ENCODE measurements at regions not wholly inside any gene's neighbourhood (a gene's known extent, or its start where the extent isn't known, plus 50 kb on each side); places are given as distances from the start of the nearest gene placed in this dataset.

DNA sequence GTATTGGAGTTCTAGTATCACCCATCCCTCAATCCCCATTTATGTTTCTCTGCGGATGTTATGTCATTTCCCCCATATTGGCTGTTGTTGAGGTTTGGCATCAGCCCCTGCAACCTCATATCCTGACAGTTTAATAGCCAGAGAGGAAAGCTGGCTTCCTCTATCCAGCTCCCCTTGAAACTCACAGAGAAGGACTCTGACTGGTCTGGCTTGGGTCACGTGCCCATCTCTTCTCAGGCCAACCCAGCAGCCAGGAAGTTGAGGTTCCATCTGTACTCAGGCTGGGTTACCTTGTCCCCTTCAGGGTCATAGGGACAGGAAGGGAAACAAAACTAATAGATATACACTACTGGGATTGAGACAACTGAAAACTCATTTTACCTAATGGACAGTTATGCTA lies 148.0 kb upstream of the SLC14A2 start:
- no peak overlapping the region for H3K27ac ChIP-seq
- no peak overlapping the region for H3K4me3 ChIP-seq
- TF ChIP-seq POLR2A (IDR thresholded peaks at IDR 0.05) (no peak), POLR2AphosphoS5 (IDR thresholded peaks at IDR 0.05) (no peak)
- TF ChIP-seq, protein P1, sequence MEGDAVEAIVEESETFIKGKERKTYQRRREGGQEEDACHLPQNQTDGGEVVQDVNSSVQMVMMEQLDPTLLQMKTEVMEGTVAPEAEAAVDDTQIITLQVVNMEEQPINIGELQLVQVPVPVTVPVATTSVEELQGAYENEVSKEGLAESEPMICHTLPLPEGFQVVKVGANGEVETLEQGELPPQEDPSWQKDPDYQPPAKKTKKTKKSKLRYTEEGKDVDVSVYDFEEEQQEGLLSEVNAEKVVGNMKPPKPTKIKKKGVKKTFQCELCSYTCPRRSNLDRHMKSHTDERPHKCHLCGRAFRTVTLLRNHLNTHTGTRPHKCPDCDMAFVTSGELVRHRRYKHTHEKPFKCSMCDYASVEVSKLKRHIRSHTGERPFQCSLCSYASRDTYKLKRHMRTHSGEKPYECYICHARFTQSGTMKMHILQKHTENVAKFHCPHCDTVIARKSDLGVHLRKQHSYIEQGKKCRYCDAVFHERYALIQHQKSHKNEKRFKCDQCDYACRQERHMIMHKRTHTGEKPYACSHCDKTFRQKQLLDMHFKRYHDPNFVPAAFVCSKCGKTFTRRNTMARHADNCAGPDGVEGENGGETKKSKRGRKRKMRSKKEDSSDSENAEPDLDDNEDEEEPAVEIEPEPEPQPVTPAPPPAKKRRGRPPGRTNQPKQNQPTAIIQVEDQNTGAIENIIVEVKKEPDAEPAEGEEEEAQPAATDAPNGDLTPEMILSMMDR (IDR thresholded peaks at IDR 0.05): no peak
- no peaks in the 10 kb centered on the region for H3K27me3 ChIP-seq (replicated peaks; ENCODE audit: insufficient read depth)
- intact Hi-C loops (cut with DNase I): no loop called here
- no peaks in the 10 kb centered on the region for H3K4me1 ChIP-seq (replicated peaks)
- no peaks in the 10 kb centered on the region for H3K36me3 ChIP-seq
- H3K9me3 ChIP-seq: no peaks in the 10 kb centered on the region
- DNase-seq (ENCODE audit: low spot score): no peak
- 49% methylated on average over 2 of the region's 2 CpGs for WGBS

DNA sequence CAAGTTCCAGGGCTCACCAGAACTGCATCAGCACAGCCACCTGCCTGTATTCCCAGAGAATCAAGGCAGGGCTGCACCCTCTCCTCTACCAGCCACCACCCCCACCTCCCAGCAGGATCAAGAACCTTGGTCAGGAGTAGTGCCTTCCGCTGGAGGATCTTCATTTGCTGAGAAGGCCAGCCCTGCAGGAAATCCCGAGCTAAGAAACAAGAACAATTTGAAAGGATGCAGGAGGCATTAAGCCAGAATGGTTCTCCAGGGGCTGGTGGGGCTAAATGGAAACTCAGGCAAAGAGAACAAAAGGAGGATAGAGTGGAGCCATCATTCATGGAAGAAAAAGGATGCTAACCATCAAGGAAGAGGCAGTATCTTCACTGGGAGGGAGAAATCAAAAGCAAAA lies 147.3 kb upstream of the SLC14A2 start:
- Histone ChIP-seq H3K27me3 (replicated peaks; ENCODE audit: insufficient read depth) (no peaks in the 10 kb centered on the region), H3K36me3 (no peaks in the 10 kb centered on the region), H3K4me3 (no peak overlapping the region), H3K27ac (no peak overlapping the region), H3K9me3 (no peaks in the 10 kb centered on the region), H3K4me1 (replicated peaks) (no peaks in the 10 kb centered on the region)
- TF ChIP-seq POLR2AphosphoS5 (IDR thresholded peaks at IDR 0.05): no peak
- TF ChIP-seq POLR2A (IDR thresholded peaks at IDR 0.05): no peak
- TF ChIP-seq, protein P1 (IDR thresholded peaks at IDR 0.05): no peak
- WGBS: 77% methylated on average over 2 of the region's 2 CpGs
- intact Hi-C loops (cut with DNase I): no loop called here
- no peak for DNase-seq (ENCODE audit: low spot score)

DNA sequence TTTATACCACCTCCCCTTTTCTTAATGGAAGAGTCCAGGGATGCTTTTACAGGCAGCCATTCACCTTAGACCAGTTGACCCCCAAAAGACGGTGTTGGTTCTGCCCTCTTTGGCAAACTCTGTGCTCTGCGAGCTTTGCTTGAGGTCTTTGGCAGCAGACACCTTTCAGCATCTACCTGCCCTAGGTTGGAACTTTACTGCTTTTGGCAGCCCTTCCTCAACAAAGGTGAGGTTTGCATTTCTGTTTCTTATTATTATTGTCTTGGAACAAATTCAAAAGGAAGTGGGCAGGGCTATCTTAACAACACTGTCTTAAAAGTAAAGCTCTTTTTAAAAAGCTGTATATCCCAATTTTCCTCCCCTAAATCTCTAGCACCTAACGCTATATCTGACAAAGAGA lies 136.4 kb upstream of the SLC14A2 start:
- intact Hi-C loops (cut with DNase I): no loop called here
- no peak for TF ChIP-seq POLR2AphosphoS5 (IDR thresholded peaks at IDR 0.05)
- TF ChIP-seq, protein P1 (IDR thresholded peaks at IDR 0.05): no peak
- no peak for TF ChIP-seq POLR2A (IDR thresholded peaks at IDR 0.05)
- Histone ChIP-seq H3K27ac (no peak overlapping the region), H3K4me1 (replicated peaks) (no peaks in the 10 kb centered on the region), H3K36me3 (no peaks in the 10 kb centered on the region), H3K9me3 (no peaks in the 10 kb centered on the region), H3K4me3 (no peak overlapping the region), H3K27me3 (replicated peaks; ENCODE audit: insufficient read depth) (no peaks in the 10 kb centered on the region)
- 47% methylated on average over 3 of the region's 3 CpGs for WGBS
- no peak for DNase-seq (ENCODE audit: low spot score)

DNA sequence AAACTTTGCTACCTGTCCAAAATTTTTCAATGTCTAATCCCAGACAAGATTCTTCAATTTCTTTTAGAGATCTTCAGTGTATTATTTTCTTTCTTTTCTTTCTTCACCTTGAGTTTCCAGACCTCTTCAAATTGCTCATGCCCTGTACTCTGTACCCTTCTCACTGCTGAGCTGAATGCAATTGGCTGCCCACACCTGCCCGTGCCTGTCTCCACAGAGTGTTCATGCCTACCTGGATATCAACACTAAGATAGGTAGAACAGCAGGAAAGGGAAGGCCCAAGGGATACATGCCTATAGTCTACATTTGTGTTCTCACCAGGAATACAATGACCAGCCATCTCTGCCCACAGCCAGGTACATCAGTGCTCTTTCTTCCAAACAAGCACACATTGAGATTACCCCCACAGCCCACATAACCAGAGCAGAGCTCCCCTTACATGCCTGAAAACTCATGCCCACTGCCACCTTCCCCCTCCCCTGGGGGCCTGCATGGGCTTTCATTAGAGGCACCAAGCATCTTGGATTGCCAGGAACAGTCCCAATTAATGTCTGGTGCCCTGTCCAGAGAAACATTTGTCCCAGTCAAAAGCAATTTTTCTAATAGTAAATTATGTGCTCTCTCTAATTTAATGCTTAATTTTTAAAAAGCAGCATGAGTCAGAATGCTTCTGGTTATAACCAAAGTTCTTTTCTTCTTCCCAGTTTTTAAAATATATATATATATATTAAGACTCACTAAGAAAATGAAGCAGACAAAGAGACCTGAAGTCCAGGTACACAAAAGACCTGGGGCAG lies 134.9 kb upstream of the SLC14A2 start:
- no peak overlapping the region for H3K4me3 ChIP-seq
- no peak for TF ChIP-seq POLR2AphosphoS5 (IDR thresholded peaks at IDR 0.05)
- no peak for TF ChIP-seq POLR2A (IDR thresholded peaks at IDR 0.05)
- TF ChIP-seq, protein P1 (IDR thresholded peaks at IDR 0.05): no peak
- no peaks in the 10 kb centered on the region for H3K9me3 ChIP-seq
- no peaks in the 10 kb centered on the region for H3K27me3 ChIP-seq (replicated peaks; ENCODE audit: insufficient read depth)
- no peak overlapping the region for H3K27ac ChIP-seq
- no peaks in the 10 kb centered on the region for H3K4me1 ChIP-seq (replicated peaks)
- no peak for DNase-seq (ENCODE audit: low spot score)
- intact Hi-C loops (cut with DNase I): no loop called here
- no peaks in the 10 kb centered on the region for H3K36me3 ChIP-seq
- WGBS: 94% methylated on average over 1 of the region's 1 CpG

DNA sequence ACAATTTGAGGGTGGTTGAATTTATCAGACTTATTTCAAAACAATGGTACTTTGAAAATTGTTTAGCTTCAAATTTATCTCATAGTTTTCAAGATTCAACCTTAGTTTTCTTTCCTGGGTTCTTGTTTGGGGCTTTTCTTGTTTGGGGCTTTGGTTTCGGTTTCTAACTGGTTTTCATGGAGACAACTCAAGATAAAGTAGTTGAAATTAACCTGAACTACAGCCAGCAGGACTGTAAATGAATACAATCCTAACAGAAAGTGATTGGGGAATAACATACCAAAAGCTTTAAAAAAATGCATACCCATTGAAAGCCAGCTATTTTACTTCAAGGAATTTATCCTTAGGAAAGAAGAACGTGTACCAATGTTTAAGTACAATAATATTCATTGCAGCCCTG lies 133.5 kb upstream of the SLC14A2 start:
- no peaks in the 10 kb centered on the region for H3K27me3 ChIP-seq (replicated peaks; ENCODE audit: insufficient read depth)
- no peak for TF ChIP-seq POLR2A (IDR thresholded peaks at IDR 0.05)
- TF ChIP-seq POLR2AphosphoS5 (IDR thresholded peaks at IDR 0.05): no peak
- TF ChIP-seq, protein P1 (IDR thresholded peaks at IDR 0.05): no peak
- 25% methylated on average over 2 of the region's 2 CpGs for WGBS
- H3K36me3 ChIP-seq: no peaks in the 10 kb centered on the region
- H3K4me1 ChIP-seq (replicated peaks): no peaks in the 10 kb centered on the region
- no peak for DNase-seq (ENCODE audit: low spot score)
- intact Hi-C loops (cut with DNase I): no loop called here
- no peaks in the 10 kb centered on the region for H3K9me3 ChIP-seq
- no peak overlapping the region for H3K4me3 ChIP-seq
- H3K27ac ChIP-seq: no peak overlapping the region
